SK-N-SH (cell line): ENCODE measurements at regions not wholly inside any gene's neighbourhood (a gene's known extent, or its start where the extent isn't known, plus 50 kb on each side); places are given as distances from the start of the nearest gene placed in this dataset.

Experiments used
- CTCF ChIA-PET: fragments of 300-600, 350-600 bp; formaldehyde crosslinking; extraction: SDS; loops from one replicate; lab custom pipeline; 2021; lab: Yijun Ruan, JAX
- POLR2A ChIA-PET: fragments of 350-600 bp; sonication (Branson Sonifier 250); formaldehyde crosslinking; extraction: SDS; loops from one replicate; lab custom pipeline; 2020; ENCODE audit warnings: antibody characterized with exemption, inconsistent platforms; lab: Yijun Ruan, JAX
- DNase-seq: peaks from one replicate; pipeline ENCODE4 v3.0.0; 2012
- H2AFZ ChIP-seq: fragments of 200-600 bp; sonication (generic); 2 replicates; pipeline ENCODE4 v1.8.1; 2016; ENCODE audit warnings: antibody characterized with exemption, mild to moderate bottlenecking, low read depth
- H3F3A ChIP-seq: fragments of 200-600 bp; sonication (generic); replicated peaks from 2 replicates; pipeline ENCODE3; 2016; ENCODE audit warnings: antibody characterized with exemption, mild to moderate bottlenecking; ENCODE audit not compliant: insufficient read depth
- H3K27ac ChIP-seq, 2 experiments: fragments of 200-500 bp in 1 of 2; fragments of 200-600 bp in 1 of 2; sonication (Bioruptor generic) in 1 of 2; sonication (generic), shearing (Covaris generic) in 1 of 2; 2 replicates each; pipeline versions ENCODE4 v1.5.1 to v1.6.1; 2014 to 2016; ENCODE audit warnings: low read depth in 2 of 2, inconsistent platforms in 1 of 2, low read length in 1 of 2, mild to moderate bottlenecking in 1 of 2, mixed read lengths in 1 of 2
- H3K27me3 ChIP-seq: fragments of 200-600 bp; sonication (generic), shearing (Covaris generic); 2 replicates; pipeline ENCODE4 v1.6.1; 2016; ENCODE audit warnings: mixed run types; ENCODE audit not compliant: insufficient read depth
- H3K36me3 ChIP-seq, 2 experiments: fragments of 200-500 bp in 1 of 2; fragments of 200-600 bp in 1 of 2; sonication (Bioruptor generic) in 1 of 2; sonication (generic) in 1 of 2; replicated peaks in 1 of 2; 2 replicates each; pipeline versions ENCODE3 to v1.5.1; 2014 to 2016; ENCODE audit warnings: low read length in 1 of 2, mild to moderate bottlenecking in 1 of 2; ENCODE audit not compliant: insufficient read depth in 2 of 2, control insufficient read depth in 1 of 2
- H3K4me1 ChIP-seq, 2 experiments: fragments of 200-500 bp in 1 of 2; fragments of 200-600 bp in 1 of 2; sonication (Bioruptor generic) in 1 of 2; sonication (generic), shearing (Covaris generic) in 1 of 2; 2 replicates each; pipeline versions ENCODE4 v1.5.1 to v1.6.1; 2014 to 2016; ENCODE audit warnings: low read depth in 1 of 2, low read length in 1 of 2, mixed run types in 1 of 2; ENCODE audit not compliant: insufficient read depth in 2 of 2, control insufficient read depth in 1 of 2
- H3K4me2 ChIP-seq: fragments of 200-600 bp; sonication (generic), shearing (Covaris generic); 2 replicates; pipeline ENCODE4 v1.6.1; 2017; ENCODE audit warnings: mixed run types
- H3K4me3 ChIP-seq, 2 experiments: fragments of 200-500 bp in 1 of 2; fragments of 200-600 bp in 1 of 2; sonication (Bioruptor generic) in 1 of 2; sonication (generic), shearing (Covaris generic) in 1 of 2; 2 replicates each; pipeline versions ENCODE4 v1.5.1 to v1.8.1; 2014 to 2016; ENCODE audit warnings: low read depth in 2 of 2, inconsistent platforms in 1 of 2, low read length in 1 of 2, mild to moderate bottlenecking in 1 of 2, mixed read lengths in 1 of 2, moderate library complexity in 1 of 2
- H3K79me2 ChIP-seq: fragments of 200-600 bp; sonication (generic); 2 replicates; pipeline ENCODE4 v1.8.1; 2017; ENCODE audit warnings: mild to moderate bottlenecking; ENCODE audit not compliant: insufficient read depth
- H3K9ac ChIP-seq: fragments of 200-600 bp; sonication (generic); 2 replicates; pipeline ENCODE4 v1.6.1; 2017; ENCODE audit warnings: mixed run types
- H3K9me2 ChIP-seq: fragments of 200-600 bp; sonication (generic); 2 replicates; pipeline ENCODE4 v1.6.1; 2017; ENCODE audit warnings: mixed run types
- H3K9me3 ChIP-seq: fragments of 200-600 bp; sonication (generic); 2 replicates; pipeline ENCODE4 v1.6.1; 2017; ENCODE audit warnings: mixed run types, mild to moderate bottlenecking, moderate library complexity
- H4K20me1 ChIP-seq: fragments of 200-600 bp; sonication (generic); 2 replicates; pipeline ENCODE4 v1.6.1; 2017; ENCODE audit warnings: mild to moderate bottlenecking, mixed run types; ENCODE audit not compliant: insufficient read depth
- CHD2 ChIP-seq: fragments of 150-350 bp; IDR thresholded peaks from 2 replicates; pipeline ENCODE4 v1.6.1; 2018; ENCODE audit warnings: low read length; ENCODE audit not compliant: partially characterized antibody
- EP300 ChIP-seq, 2 experiments: IDR thresholded peaks; 2 replicates each; pipeline versions ENCODE4 v1.4.0 to v1.6.1; 2012; ENCODE audit warnings: borderline replicate concordance in 1 of 2, low read depth in 1 of 2, low read length in 1 of 2
- EZH2phosphoT487 ChIP-seq: fragments of 200-600 bp; sonication (generic); IDR thresholded peaks from 2 replicates; pipeline ENCODE4 v1.6.1; 2017; ENCODE audit warnings: low read depth, mixed run types, mild to moderate bottlenecking, antibody characterized with exemption, moderate library complexity, borderline replicate concordance
- FOSL2 ChIP-seq: IDR thresholded peaks from 2 replicates; pipeline ENCODE4 v1.4.0; 2012; ENCODE audit warnings: low read depth, mild to moderate bottlenecking, moderate library complexity, borderline replicate concordance
- FOXJ3 ChIP-seq: sonication (generic); formaldehyde crosslinking; IDR thresholded peaks from 2 replicates; pipeline ENCODE4 v1.5.1; 2020; ENCODE audit warnings: mild to moderate bottlenecking, missing genetic modification reagents
- FOXM1 ChIP-seq: IDR thresholded peaks from 2 replicates; pipeline ENCODE4 v1.4.0; 2012; ENCODE audit warnings: low read depth, mild to moderate bottlenecking
- GABPA ChIP-seq: IDR thresholded peaks from 2 replicates; pipeline ENCODE4 v1.4.0; 2012; ENCODE audit warnings: low read depth, mild to moderate bottlenecking
- GATA2 ChIP-seq: sonication (generic); formaldehyde crosslinking; IDR thresholded peaks from 2 replicates; pipeline ENCODE4 v1.5.0; 2020; ENCODE audit warnings: mild to moderate bottlenecking, missing genetic modification reagents
- JUND ChIP-seq: IDR thresholded peaks from 2 replicates; pipeline ENCODE4 v1.4.0; 2012
- MEF2A ChIP-seq: IDR thresholded peaks from 2 replicates; pipeline ENCODE4 v1.4.0; 2012; ENCODE audit warnings: low read depth, borderline replicate concordance
- MXI1 ChIP-seq: IDR thresholded peaks from 2 replicates; pipeline ENCODE4 v1.6.1; 2012; ENCODE audit warnings: mild to moderate bottlenecking, low read depth, low read length, improper control_type of control experiment
- NFIC ChIP-seq: IDR thresholded peaks from 2 replicates; pipeline ENCODE4 v1.4.0; 2012; ENCODE audit warnings: borderline replicate concordance
- NRF1 ChIP-seq: IDR thresholded peaks from 2 replicates; pipeline ENCODE4 v1.6.1; 2012; ENCODE audit warnings: low read depth, mild to moderate bottlenecking, low read length
- POLR2AphosphoS5 ChIP-seq: IDR thresholded peaks from 2 replicates; pipeline ENCODE4 v1.6.1; 2012; ENCODE audit warnings: low read depth, low read length
- RAD21 ChIP-seq: IDR thresholded peaks from 2 replicates; pipeline ENCODE4 v1.6.1; 2012; ENCODE audit warnings: mild to moderate bottlenecking, low read length
- RCOR1 ChIP-seq: fragments of 150-350 bp; IDR thresholded peaks from 2 replicates; pipeline ENCODE4 v1.6.1; 2017; ENCODE audit warnings: antibody characterized with exemption, low read length
- REST ChIP-seq: IDR thresholded peaks from 2 replicates; pipeline ENCODE4 v1.6.1; 2012; ENCODE audit warnings: mild to moderate bottlenecking, low read depth, low read length, moderate library complexity
- RFX5 ChIP-seq: IDR thresholded peaks from 2 replicates; pipeline ENCODE4 v1.6.1; 2012; ENCODE audit warnings: mild to moderate bottlenecking, improper control_type of control experiment, low read length
- SIN3A ChIP-seq: IDR thresholded peaks from 2 replicates; pipeline ENCODE4 v1.6.1; 2012; ENCODE audit warnings: low read depth, mild to moderate bottlenecking, low read length, moderate library complexity, borderline replicate concordance
- SMC3 ChIP-seq: IDR thresholded peaks from 2 replicates; pipeline ENCODE4 v1.6.1; 2012; ENCODE audit warnings: low read depth, low read length, improper control_type of control experiment
- TEAD4 ChIP-seq: IDR thresholded peaks from 2 replicates; pipeline ENCODE4 v1.4.0; 2012; ENCODE audit warnings: mild to moderate bottlenecking, borderline replicate concordance; ENCODE audit not compliant: insufficient read depth
- USF2 ChIP-seq: fragments of 150-350 bp; IDR thresholded peaks from 2 replicates; pipeline ENCODE4 v1.6.1; 2017; ENCODE audit warnings: antibody characterized with exemption, low read length, low read depth, borderline replicate concordance
- WGBS: methylation state at CpG from one replicate; pipeline ENCODE4 v1.1.6; 2017; ENCODE audit warnings: low lambda C conversion rate; 5-methylcytosine and 5-hydroxymethylcytosine counted together
- TF ChIP-seq, protein P1 (sequence below): IDR thresholded peaks from 2 replicates; pipeline ENCODE4 v1.4.0; 2012; ENCODE audit warnings: low read depth
- TF ChIP-seq, protein P2 (sequence below): IDR thresholded peaks from 2 replicates; pipeline ENCODE4 v1.4.0; 2012; ENCODE audit warnings: low read depth, borderline replicate concordance

GRCh38 chr6:55667341-55667740, 88.3 kb upstream of the HMGCLL1 start:
- H3K9me3 ChIP-seq, result no peaks in the 10 kb centered on the region
- H3K36me3 ChIP-seq, result no peaks in the 10 kb centered on the region
- H4K20me1 ChIP-seq, result no peaks in the 10 kb centered on the region
- H3K27ac ChIP-seq, result no peak overlapping the region
- ChIA-PET POLR2A (no interaction called here), CTCF (interaction anchor here (1.2 kb wide), 1 partner anchor 9 kb away, joined by 3 read pairs; no protein-coding TSS in a partner anchor)
- H3K79me2 ChIP-seq, result no peaks in the 10 kb centered on the region
- H2AFZ ChIP-seq, result no peak overlapping the region
- no peak for TF ChIP-seq RAD21
- no peak for TF ChIP-seq EZH2phosphoT487
- TF ChIP-seq FOXJ3 (CRISPR knock-in tag), result no peak
- no peak for TF ChIP-seq NFIC
- TF ChIP-seq TEAD4, result no peak
- no peak for TF ChIP-seq GABPA
- TF ChIP-seq CHD2, result no peak
- no peak for TF ChIP-seq RFX5
- TF ChIP-seq GATA2, result no peak
- no peak for TF ChIP-seq POLR2AphosphoS5
- TF ChIP-seq FOSL2, result no peak
- TF ChIP-seq EP300 (IDR thresholded peaks at IDR 0.05; ENCODE audit: borderline replicate concordance in 1 of 2, low read depth in 1 of 2, low read length in 1 of 2), result no peak
- no peak for TF ChIP-seq USF2
- TF ChIP-seq, protein P1, sequence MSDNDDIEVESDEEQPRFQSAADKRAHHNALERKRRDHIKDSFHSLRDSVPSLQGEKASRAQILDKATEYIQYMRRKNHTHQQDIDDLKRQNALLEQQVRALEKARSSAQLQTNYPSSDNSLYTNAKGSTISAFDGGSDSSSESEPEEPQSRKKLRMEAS, result no peak
- no peak for TF ChIP-seq FOXM1
- TF ChIP-seq NRF1, result no peak
- H3K4me2 ChIP-seq, result no peak overlapping the region
- DNase-seq, result no peak
- no peak overlapping the region for H3K4me3 ChIP-seq
- H3F3A ChIP-seq, result no peaks in the 10 kb centered on the region
- H3K9ac ChIP-seq, result no peak overlapping the region
- no peaks in the 10 kb centered on the region for H3K27me3 ChIP-seq
- WGBS, result 22% methylated on average over 2 of the region's 2 CpGs
- H3K9me2 ChIP-seq, result no peaks in the 10 kb centered on the region
- H3K4me1 ChIP-seq, result no peaks in the 10 kb centered on the region

GRCh38 chr6:55666606-55667225, 87.7 kb upstream of the HMGCLL1 start:
- Histone ChIP-seq H2AFZ (no peak overlapping the region), H3K36me3 (no peaks in the 10 kb centered on the region), H3K4me2 (no peak overlapping the region), H3K4me1 (no peaks in the 10 kb centered on the region), H3K27me3 (no peaks in the 10 kb centered on the region), H3K9me2 (no peaks in the 10 kb centered on the region), H3K9me3 (no peaks in the 10 kb centered on the region), H3K79me2 (no peaks in the 10 kb centered on the region), H3K9ac (no peak overlapping the region), H4K20me1 (no peaks in the 10 kb centered on the region), H3K27ac (no peak overlapping the region), H3F3A (no peaks in the 10 kb centered on the region), H3K4me3 (no peak overlapping the region)
- 56% methylated on average over 2 of the region's 2 CpGs for WGBS
- DNase-seq, result no peak
- ChIA-PET CTCF (interaction anchor here (0.8 kb wide), 1 partner anchor 76 kb away, joined by 3 read pairs; no protein-coding TSS in a partner anchor), POLR2A (no interaction called here)
- TF ChIP-seq MXI1 (no peak), RAD21 (no peak), JUND (no peak), POLR2AphosphoS5 (no peak), RFX5 (no peak), TEAD4 (no peak), SIN3A (no peak), SMC3 (no peak), REST (no peak), RCOR1 (no peak), FOXM1 (no peak), MEF2A (no peak)
- TF ChIP-seq, protein P2, sequence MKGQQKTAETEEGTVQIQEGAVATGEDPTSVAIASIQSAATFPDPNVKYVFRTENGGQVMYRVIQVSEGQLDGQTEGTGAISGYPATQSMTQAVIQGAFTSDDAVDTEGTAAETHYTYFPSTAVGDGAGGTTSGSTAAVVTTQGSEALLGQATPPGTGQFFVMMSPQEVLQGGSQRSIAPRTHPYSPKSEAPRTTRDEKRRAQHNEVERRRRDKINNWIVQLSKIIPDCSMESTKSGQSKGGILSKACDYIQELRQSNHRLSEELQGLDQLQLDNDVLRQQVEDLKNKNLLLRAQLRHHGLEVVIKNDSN, result no peak
